ENCODE measurements at regions not wholly inside any gene's neighbourhood (a gene's known extent, or its start where the extent isn't known, plus 50 kb on each side); places are given as distances from the start of the nearest gene placed in this dataset.

GRCh38 chr20:58051367-58051766 is 177.1 kb downstream of the ANKRD60 start:
- H3K27ac ChIP-seq (ENCODE audit: low read depth) = no peak overlapping the region
- Mint-ChIP-seq H3K4me3 (no peak overlapping the region), H3K27ac (no peak overlapping the region), H3K36me3 (ENCODE audit: low read depth) (no peaks in the 10 kb centered on the region), H3K4me1 (peaks cover 19% of the 10 kb centered on the region), H3K9me3 (peaks cover 10% of the 10 kb centered on the region; the same call in 2 of the 3 replicates), H3K27me3 (ENCODE audit: insufficient read depth, low read depth, poor library complexity) (peaks cover 10% of the 10 kb centered on the region)
- H3K4me1 ChIP-seq (ENCODE audit: insufficient read depth) = peaks cover 5% of the 10 kb centered on the region; the same call in 1 of the 2 replicates
- H3K4me2 ChIP-seq = no peak overlapping the region
- no peaks in the 10 kb centered on the region for H4K20me1 ChIP-seq (replicated peaks; ENCODE audit: insufficient read depth)
- TF ChIP-seq NANOG (IDR thresholded peaks at IDR 0.05; ENCODE audit: borderline replicate concordance) (no peak), STAT1 (IDR thresholded peaks at IDR 0.05; ENCODE audit: unreplicated experiment) (no peak), ZNF331 (CRISPR knock-in tag; IDR thresholded peaks at IDR 0.05; ENCODE audit: low read depth) (no peak), ZNF462 (CRISPR knock-in tag; IDR thresholded peaks at IDR 0.05) (no peak), POLR2AphosphoS5 (IDR thresholded peaks at IDR 0.05; ENCODE audit: low read depth) (no peak), EZH2phosphoT487 (IDR thresholded peaks at IDR 0.05; ENCODE audit: unreplicated experiment) (no peak), EZH2 (IDR thresholded peaks at IDR 0.05; ENCODE audit: low read depth, unreplicated experiment) (no peak), ETS1 (IDR thresholded peaks at IDR 0.05) (no peak), CREB1 (CRISPR knock-in tag; IDR thresholded peaks at IDR 0.05; ENCODE audit: low read depth) (no peak), CTCF (conservative IDR thresholded peaks at IDR 0.05; ENCODE audit: low read depth in 2 of 2) (no peak), JUNB (IDR thresholded peaks at IDR 0.05; ENCODE audit: unreplicated experiment) (no peak)
- H3F3A ChIP-seq (replicated peaks; ENCODE audit: low read depth) = no peaks in the 10 kb centered on the region
- 0 out of 2 replicates have a peak, but pooled peaks cover 6% of the 10 kb centered on the region for H3K9me2 ChIP-seq (ENCODE audit: insufficient read depth)
- H3K27me3 ChIP-seq (ENCODE audit: insufficient read depth) = no peaks in the 10 kb centered on the region
- no peaks in the 10 kb centered on the region for H3K36me3 ChIP-seq (ENCODE audit: insufficient read depth)
- no peak overlapping the region for H3K4me3 ChIP-seq
- H2AFZ ChIP-seq = no peak overlapping the region
- ATAC-seq = no peak
- no peak for DNase-seq (ENCODE audit: low spot score)
- no peaks in the 10 kb centered on the region for H3K79me2 ChIP-seq (replicated peaks; ENCODE audit: insufficient read depth)
